Spleen (tissue), 11 donors: ENCODE measurements at regions not wholly inside any gene's neighbourhood (a gene's known extent, or its start where the extent isn't known, plus 50 kb on each side); places are given as distances from the start of the nearest gene placed in this dataset.

Source experiments
- DNase-seq: peaks from one replicate; pipeline ENCODE4 v3.0.0-alpha.2; 2020
- H3K27ac ChIP-seq, 8 donors: fragments of 200-600 bp; sonication (generic) in 7 of 8; 1 replicate in 4 of 8; 2 replicates in 4 of 8; pipeline versions ENCODE4 v1.5.0 to v1.8.0; 2016 to 2021; ENCODE audit warnings: inconsistent platforms in 4 of 8, mild to moderate bottlenecking in 4 of 8, moderate library complexity in 1 of 8
- H3K27me3 ChIP-seq, 7 donors: fragments of 200-600 bp; sonication (generic) in 6 of 7; replicated peaks in 1 of 7; 1 replicate in 4 of 7; 2 replicates in 3 of 7; pipeline versions ENCODE4 v1.5.0 to v1.8.0; 2016 to 2021; ENCODE audit warnings: inconsistent platforms in 3 of 7, mild to moderate bottlenecking in 1 of 7
- H3K36me3 ChIP-seq, 6 donors: fragments of 200-600 bp; sonication (generic) in 5 of 6; 1 replicate in 4 of 6; 2 replicates in 2 of 6; pipeline versions ENCODE4 v1.5.0 to v1.8.0; 2016 to 2021; ENCODE audit warnings: inconsistent platforms in 2 of 6
- H3K4me1 ChIP-seq, 6 donors: fragments of 200-600 bp; sonication (generic) in 5 of 6; 1 replicate in 3 of 6; 2 replicates in 3 of 6; pipeline versions ENCODE4 v1.5.0 to v1.8.0; 2016 to 2021; ENCODE audit warnings: inconsistent platforms in 3 of 6
- H3K4me3 ChIP-seq, 8 donors: fragments of 200-600 bp; sonication (generic) in 7 of 8; 1 replicate in 4 of 8; 2 replicates in 4 of 8; pipeline versions ENCODE4 v1.5.0 to v1.8.0; 2016 to 2021; ENCODE audit warnings: inconsistent platforms in 4 of 8, mild to moderate bottlenecking in 4 of 8, moderate library complexity in 2 of 8
- H3K9me3 ChIP-seq, 8 donors: fragments of 200-600 bp; sonication (generic) in 7 of 8; 1 replicate in 4 of 8; 2 replicates in 4 of 8; pipeline versions ENCODE4 v1.5.0 to v1.8.0; 2016 to 2021; ENCODE audit warnings: inconsistent platforms in 4 of 8
- CTCF ChIP-seq, 11 experiments: fragments of 200-600 bp in 7 of 11; fragments of 450-650 bp in 4 of 11; sonication (generic) in 4 of 11; IDR thresholded peaks in 8 of 11; conservative IDR thresholded peaks in 3 of 11; 1 replicate in 7 of 11; 2 replicates in 4 of 11; pipeline versions ENCODE4 v1.4.0 to v1.8.0; 2016 to 2021; ENCODE audit warnings: antibody characterized with exemption in 11 of 11, inconsistent platforms in 4 of 11, mild to moderate bottlenecking in 1 of 11
- POLR2A ChIP-seq, 3 donors: fragments of 450-650 bp; IDR thresholded peaks; one replicate each; pipeline ENCODE4 v1.5.1; 2017; ENCODE audit warnings: antibody characterized with exemption in 3 of 3, mild to moderate bottlenecking in 1 of 3
- POLR2AphosphoS5 ChIP-seq, 3 donors: sonication (generic); formaldehyde crosslinking; IDR thresholded peaks; one replicate each; pipeline ENCODE4 v1.5.1; 2017; ENCODE audit warnings: antibody characterized with exemption in 3 of 3
- WGBS, 5 donors: extraction: QIAGEN DNeasy Blood & Tissue Kit in 3 of 5; methylation state at CpG; one replicate each; pipeline versions ENCODE4 v1.1.5 to v1.1.7; 2013 to 2018; 5-methylcytosine and 5-hydroxymethylcytosine counted together
- intact Hi-C: fragments of 100-400 bp; cut with DNase I; formaldehyde crosslinking; loops from one replicate; pipeline ENCODE4 v1.15.0; 2023; ENCODE audit warnings: low total_unique reads
- donor health status: healthy with polysubstance abuse.
- donor health status: DM: no; HTN: no; CAD: no; lungs with moderate emphysema.
- donor health status: DM: no; HTN: no; CAD: no.
- donor health status: Bipolar disorder and iron deficiency.
- donor health status: healthy.
- donor health status: DM: no; HTN: no; CAD: no.
- donor health status: DM: yes; HTN: yes; CAD: no.

- Histone ChIP-seq H3K4me1 (peaks cover 0 to 46% (median 6%) of the 10 kb centered on the region in 6 donors), H3K36me3 (no peaks in the 10 kb centered on the region), H3K27me3 (no peaks in the 10 kb centered on the region), H3K4me3 (no peak overlapping the region), H3K9me3 (no peaks in the 10 kb centered on the region), H3K27ac (peak overlapping the region in 3 of 8 donors; percentile 24 to 70 (median 36))
- intact Hi-C loops, result no loop called here
- peak; percentile 84 for DNase-seq
- WGBS, 5 donors, result 20 to 46% (median 40%) methylated on average over 4 of the region's 4 CpGs
- TF ChIP-seq POLR2AphosphoS5 (IDR thresholded peaks at IDR 0.05), result no peak
- no peak for TF ChIP-seq CTCF (IDR thresholded peaks at IDR 0.05 in 8 of 11, conservative IDR thresholded peaks at IDR 0.05 in 3 of 11)
- no peak for TF ChIP-seq POLR2A (IDR thresholded peaks at IDR 0.05)
These were observed 80.7 kb upstream of the OLFM4 start for GRCh38 chr13:52947921-52948373.

- peak overlapping the region in 3 of 8 donors; percentile 30 to 45 (median 40) for H3K27ac ChIP-seq
- 27 to 74% (median 61%) methylated on average over 3 of the region's 3 CpGs for WGBS, 5 donors
- no peaks in the 10 kb centered on the region for H3K27me3 ChIP-seq
- H3K4me3 ChIP-seq, result no peak overlapping the region
- H3K36me3 ChIP-seq, result no peaks in the 10 kb centered on the region
- TF ChIP-seq POLR2A (IDR thresholded peaks at IDR 0.05) (no peak), CTCF (IDR thresholded peaks at IDR 0.05 in 8 of 11, conservative IDR thresholded peaks at IDR 0.05 in 3 of 11) (no peak), POLR2AphosphoS5 (IDR thresholded peaks at IDR 0.05) (no peak)
- H3K4me1 ChIP-seq, result peaks cover 0 to 41% (median 6%) of the 10 kb centered on the region in 6 donors
- DNase-seq, result no peak
- H3K9me3 ChIP-seq, result no peaks in the 10 kb centered on the region
- intact Hi-C loops, result no loop called here
These were observed 83.3 kb upstream of the OLFM4 start for GRCh38 chr13:52945348-52945747.

GRCh38 chr13:52944697-52945096, 83.9 kb upstream of the OLFM4 start:
- H3K4me1 ChIP-seq, result peaks cover 0 to 35% (median 6%) of the 10 kb centered on the region in 6 donors
- intact Hi-C loops, result no loop called here
- H3K9me3 ChIP-seq, result no peaks in the 10 kb centered on the region
- H3K4me3 ChIP-seq, result no peak overlapping the region
- no peaks in the 10 kb centered on the region for H3K27me3 ChIP-seq
- H3K36me3 ChIP-seq, result no peaks in the 10 kb centered on the region
- peak overlapping the region in 3 of 8 donors; percentile 30 to 45 (median 40) for H3K27ac ChIP-seq
- TF ChIP-seq CTCF (IDR thresholded peaks at IDR 0.05 in 8 of 11, conservative IDR thresholded peaks at IDR 0.05 in 3 of 11) (no peak), POLR2A (IDR thresholded peaks at IDR 0.05) (no peak), POLR2AphosphoS5 (IDR thresholded peaks at IDR 0.05) (no peak)
- DNase-seq, result no peak

DNA sequence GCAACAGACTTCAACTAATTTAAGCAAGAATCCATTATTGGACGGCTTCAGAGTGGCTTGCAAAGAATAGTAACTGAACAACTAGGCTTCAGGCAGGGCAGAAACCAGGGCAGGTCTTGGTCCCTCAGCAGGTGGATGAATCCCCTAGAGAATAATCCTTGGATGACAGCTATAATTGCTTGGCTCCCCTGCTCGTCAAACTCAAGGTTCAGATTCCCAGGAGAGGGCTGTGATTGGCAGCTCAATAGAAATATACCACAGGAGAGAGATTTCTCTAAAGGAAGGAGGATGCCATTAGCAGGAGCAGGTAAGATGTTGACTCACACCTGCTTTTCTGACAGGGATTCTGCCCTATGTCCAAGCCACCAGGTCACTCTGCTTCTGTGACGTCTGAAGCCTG, 89.6 kb upstream of the PCDH8 start:
- TF ChIP-seq CTCF (IDR thresholded peaks at IDR 0.05 in 8 of 11, conservative IDR thresholded peaks at IDR 0.05 in 3 of 11) (no peak), POLR2AphosphoS5 (IDR thresholded peaks at IDR 0.05) (no peak), POLR2A (IDR thresholded peaks at IDR 0.05) (no peak)
- H3K27ac ChIP-seq, result no peak overlapping the region
- WGBS, 5 donors, result 61 to 79% (median 74%) methylated on average over 3 of the region's 3 CpGs
- no peak overlapping the region for H3K4me3 ChIP-seq
- H3K4me1 ChIP-seq, result no peaks in the 10 kb centered on the region
- H3K9me3 ChIP-seq, result no peaks in the 10 kb centered on the region
- H3K27me3 ChIP-seq, result peaks cover 0 to 15% (median 0%) of the 10 kb centered on the region in 7 donors
- no peak for DNase-seq
- H3K36me3 ChIP-seq, result no peaks in the 10 kb centered on the region
- intact Hi-C loops, result no loop called here
